Natural killer cell treated with Interleukin-12 subunit alpha and Interleukin-12 subunit beta and Interleukin-15 and Interleukin-18, amount 100 ng/mL, for 72 hours (primary cell): ENCODE measurements at regions not wholly inside any gene's neighbourhood (a gene's known extent, or its start where the extent isn't known, plus 50 kb on each side); places are given as distances from the start of the nearest gene placed in this dataset.
A peak's percentile ranks its signal among the peaks of the same experiment; 100 is the strongest.

ENCODE experiments used
- ATAC-seq, 2 donors: fragments of 150-1000 bp; cut with Tn5 transposase in 1 of 2; sonication (Bioruptor Pico), chemical (Tn5 transposase) in 1 of 2; 2 replicates each; pipeline ENCODE4 v1.10.0; 2021
- DNase-seq: peaks from one replicate; pipeline ENCODE4 v3.0.0; 2022; ENCODE audit warnings: low spot score
- H3K27ac Mint-ChIP-seq, 2 donors: 1 replicate in 1 of 2; 2 replicates in 1 of 2; pipeline ENCODE4 v1.8.0; 2022; ENCODE audit warnings: mixed read lengths in 2 of 2, mild to moderate bottlenecking in 1 of 2, moderate library complexity in 1 of 2
- H3K27me3 Mint-ChIP-seq, 2 donors: 1 replicate in 1 of 2; 2 replicates in 1 of 2; pipeline ENCODE4 v1.8.0; 2022; ENCODE audit warnings: mixed read lengths in 2 of 2
- H3K36me3 Mint-ChIP-seq: one replicate; pipeline ENCODE4 v1.8.0; 2022; ENCODE audit warnings: mixed read lengths
- H3K4me1 Mint-ChIP-seq, 2 donors: 1 replicate in 1 of 2; 2 replicates in 1 of 2; pipeline ENCODE4 v1.8.0; 2022; ENCODE audit warnings: low read depth in 2 of 2, mixed read lengths in 2 of 2, mild to moderate bottlenecking in 1 of 2
- H3K4me3 Mint-ChIP-seq: one replicate; pipeline ENCODE4 v1.8.0; 2022; ENCODE audit warnings: mixed read lengths
- H3K9me3 Mint-ChIP-seq: 2 replicates; pipeline ENCODE4 v1.8.0; 2022; ENCODE audit warnings: mixed read lengths

DNA sequence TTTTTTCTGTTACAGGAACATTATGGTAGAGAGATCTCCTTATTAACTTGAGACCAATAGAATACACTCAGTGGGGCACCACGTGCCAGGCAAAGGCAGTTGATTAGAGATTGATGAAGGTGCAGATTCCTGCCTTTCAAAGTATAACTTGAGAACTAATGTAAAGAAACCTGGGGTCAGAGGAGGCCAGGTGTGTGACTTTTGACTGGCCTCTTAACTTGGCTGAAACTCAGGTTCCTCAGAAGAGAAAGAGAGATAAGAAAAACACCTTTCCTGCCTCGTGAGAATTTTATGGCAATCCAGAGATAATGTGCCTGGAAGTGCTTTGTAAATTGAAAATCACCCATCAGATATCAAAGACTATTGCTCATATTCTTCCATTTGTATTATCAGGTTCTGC, 110.7 kb upstream of the GZMB start:
- Mint-ChIP-seq H3K4me3 (no peak overlapping the region), H3K36me3 (peaks cover 5% of the 10 kb centered on the region), H3K27ac (no peak overlapping the region), H3K9me3 (peaks cover 9% of the 10 kb centered on the region), H3K4me1 (peaks cover 0 to 2% of the 10 kb centered on the region in 2 donors), H3K27me3 (peaks cover 13% of the 10 kb centered on the region in 2 donors)
- DNase-seq (no peak), ATAC-seq (no peak)

DNA sequence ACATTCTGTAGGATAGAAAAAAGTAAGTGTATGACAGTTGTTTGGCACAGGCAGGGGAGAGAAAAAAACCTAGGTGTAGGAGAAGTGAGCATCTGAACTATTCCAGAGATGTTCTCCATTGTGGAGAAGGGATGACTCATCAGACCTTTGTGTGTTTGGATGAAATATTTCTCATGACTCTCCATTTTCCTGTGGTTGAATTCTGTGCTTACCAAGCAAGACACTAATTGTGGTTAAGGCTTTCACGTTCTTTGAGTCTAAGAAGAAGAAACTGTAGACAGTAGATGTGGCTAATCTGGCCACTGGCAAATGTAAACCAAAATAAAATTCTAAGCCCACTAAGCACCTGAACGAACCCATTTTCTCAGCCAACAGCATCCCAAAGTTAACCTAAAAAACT, 107.9 kb upstream of the GZMB start:
- ATAC-seq: no peak
- H3K36me3 Mint-ChIP-seq: no peaks in the 10 kb centered on the region
- DNase-seq: no peak
- no peak overlapping the region for H3K27ac Mint-ChIP-seq
- peaks cover 0 to 2% of the 10 kb centered on the region in 2 donors for H3K4me1 Mint-ChIP-seq
- H3K27me3 Mint-ChIP-seq: peaks cover 7 to 8% of the 10 kb centered on the region in 2 donors
- no peak overlapping the region for H3K4me3 Mint-ChIP-seq
- peaks cover 5% of the 10 kb centered on the region for H3K9me3 Mint-ChIP-seq

GRCh38 chr14:24735984-24736630, 102.1 kb upstream of the GZMB start:
- no peaks in the 10 kb centered on the region for H3K27me3 Mint-ChIP-seq
- no peak for DNase-seq
- H3K9me3 Mint-ChIP-seq: peaks cover 3% of the 10 kb centered on the region
- H3K36me3 Mint-ChIP-seq: no peaks in the 10 kb centered on the region
- no peak overlapping the region for H3K27ac Mint-ChIP-seq
- H3K4me1 Mint-ChIP-seq: peaks cover 0 to 4% of the 10 kb centered on the region in 2 donors
- ATAC-seq: no peak
- no peak overlapping the region for H3K4me3 Mint-ChIP-seq

DNA sequence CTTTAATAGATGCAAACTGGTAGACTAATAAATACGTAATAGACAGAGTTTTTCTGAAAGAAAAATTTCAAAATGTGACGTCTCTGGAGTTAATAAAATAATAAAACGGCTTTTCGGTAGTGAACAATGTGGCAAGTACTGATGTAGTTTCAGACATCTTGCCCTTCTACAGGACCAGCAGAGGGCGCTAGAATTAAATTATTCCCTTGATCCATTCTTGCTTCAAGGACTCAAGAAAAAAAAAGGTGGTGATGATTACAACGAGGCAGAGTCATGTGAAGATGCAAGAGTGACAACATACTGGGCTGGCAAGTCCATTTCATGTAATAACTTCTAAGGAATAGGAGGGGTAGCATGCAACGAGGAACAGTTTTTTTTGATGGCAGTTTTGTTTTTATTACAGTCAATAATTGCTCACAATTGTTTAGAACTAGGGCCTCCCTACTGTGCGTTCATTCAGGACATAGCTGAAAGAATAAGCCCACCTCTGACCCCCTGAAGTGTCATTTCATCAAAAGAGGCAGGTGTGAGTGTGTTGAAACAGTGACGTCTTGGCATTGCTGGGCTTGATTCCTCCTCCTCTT, 101.0 kb upstream of the GZMB start:
- Mint-ChIP-seq H3K27me3 (no peaks in the 10 kb centered on the region), H3K9me3 (peaks cover 3% of the 10 kb centered on the region), H3K4me1 (peaks cover 0 to 4% of the 10 kb centered on the region in 2 donors), H3K36me3 (peaks cover 6% of the 10 kb centered on the region), H3K4me3 (no peak overlapping the region), H3K27ac (no peak overlapping the region)
- DNase-seq (peak; percentile 65), ATAC-seq (peak in 1 of 2 donors; percentile 58)

- Mint-ChIP-seq H3K27ac (no peak overlapping the region), H3K27me3 (peaks cover 0 to 2% of the 10 kb centered on the region in 2 donors), H3K4me1 (peaks cover 9 to 11% of the 10 kb centered on the region in 2 donors), H3K36me3 (peaks cover 28% of the 10 kb centered on the region), H3K4me3 (no peak overlapping the region), H3K9me3 (peaks cover 14% of the 10 kb centered on the region)
- no peak for ATAC-seq
- DNase-seq: no peak
These were observed 92.5 kb upstream of the GZMB start for GRCh38 chr14:24726480-24726879.

DNA sequence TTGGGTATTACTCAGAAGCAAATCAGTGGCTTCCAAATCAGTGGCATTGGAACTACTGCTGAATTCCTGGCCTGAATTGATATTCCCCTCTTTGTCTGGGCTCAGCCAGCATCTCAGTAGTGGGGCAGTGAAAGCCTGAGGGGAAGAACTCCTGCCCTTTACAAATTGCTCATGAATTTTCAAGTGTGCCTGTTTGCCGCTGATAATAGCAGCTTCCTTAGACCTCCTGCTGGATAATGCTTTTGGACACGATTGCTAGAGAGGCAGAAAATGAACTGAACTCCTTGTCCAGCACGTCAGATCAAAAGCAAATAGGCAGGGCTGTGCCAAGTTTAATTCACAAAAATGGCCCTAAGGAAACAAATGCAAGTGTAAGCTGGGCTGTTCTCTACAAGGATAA, 91.3 kb upstream of the GZMB start:
- H3K4me1 Mint-ChIP-seq: peaks cover 9 to 11% of the 10 kb centered on the region in 2 donors
- H3K9me3 Mint-ChIP-seq: peaks cover 14% of the 10 kb centered on the region
- H3K27me3 Mint-ChIP-seq: peaks cover 0 to 3% of the 10 kb centered on the region in 2 donors
- no peak overlapping the region for H3K4me3 Mint-ChIP-seq
- H3K36me3 Mint-ChIP-seq: peaks cover 23% of the 10 kb centered on the region
- ATAC-seq: no peak
- no peak overlapping the region for H3K27ac Mint-ChIP-seq
- DNase-seq: no peak

DNA sequence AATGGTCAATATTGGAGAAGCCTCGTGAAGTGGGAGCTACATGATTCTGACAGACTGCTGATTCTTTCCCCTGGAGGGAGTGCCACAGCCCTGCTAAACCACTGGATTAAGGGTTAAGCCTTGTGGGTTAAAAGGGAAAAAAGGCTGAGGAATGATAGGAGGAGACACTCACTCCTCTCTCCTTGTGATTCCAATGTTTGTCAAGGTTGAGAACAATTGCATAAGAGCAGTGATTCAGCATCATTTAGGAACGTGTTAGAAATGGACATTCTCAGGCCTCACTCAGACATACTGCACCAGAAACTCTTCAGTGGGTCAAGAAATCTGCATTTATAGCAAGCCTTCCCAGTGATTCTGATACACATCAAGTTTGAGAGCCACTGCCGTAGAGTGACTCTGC, 87.8 kb upstream of the GZMB start:
- H3K27ac Mint-ChIP-seq: no peak overlapping the region
- H3K4me1 Mint-ChIP-seq: no peaks in the 10 kb centered on the region
- no peaks in the 10 kb centered on the region for H3K36me3 Mint-ChIP-seq
- DNase-seq (no peak), ATAC-seq (no peak)
- no peak overlapping the region for H3K4me3 Mint-ChIP-seq
- H3K9me3 Mint-ChIP-seq: no peaks in the 10 kb centered on the region
- peaks cover 0 to 6% of the 10 kb centered on the region in 2 donors for H3K27me3 Mint-ChIP-seq

DNA sequence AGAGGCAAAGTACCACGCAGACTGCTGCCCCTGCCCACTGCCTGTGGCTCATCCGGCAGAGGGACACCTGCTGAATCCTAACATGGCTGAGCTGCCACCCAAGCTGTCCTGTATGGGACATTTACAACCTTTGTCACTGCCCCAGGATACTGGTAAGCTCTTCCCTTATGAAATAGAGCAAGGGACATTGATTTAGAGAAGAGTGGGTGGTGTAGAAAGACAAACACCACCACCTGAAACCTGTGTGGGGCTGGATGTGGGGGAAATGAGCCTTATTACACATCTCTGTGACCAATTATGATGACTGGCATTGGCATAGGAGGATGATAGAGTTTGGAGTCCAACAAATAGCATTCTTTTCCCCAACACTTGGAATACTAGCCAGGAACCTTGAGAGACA, 81.2 kb upstream of the GZMB start:
- H3K4me1 Mint-ChIP-seq: peaks cover 11 to 15% of the 10 kb centered on the region in 2 donors
- ATAC-seq (no peak), DNase-seq (no peak)
- no peaks in the 10 kb centered on the region for H3K9me3 Mint-ChIP-seq
- peaks cover 0 to 6% of the 10 kb centered on the region in 2 donors for H3K27me3 Mint-ChIP-seq
- no peak overlapping the region for H3K4me3 Mint-ChIP-seq
- H3K36me3 Mint-ChIP-seq: no peaks in the 10 kb centered on the region
- H3K27ac Mint-ChIP-seq: no peak overlapping the region

DNA sequence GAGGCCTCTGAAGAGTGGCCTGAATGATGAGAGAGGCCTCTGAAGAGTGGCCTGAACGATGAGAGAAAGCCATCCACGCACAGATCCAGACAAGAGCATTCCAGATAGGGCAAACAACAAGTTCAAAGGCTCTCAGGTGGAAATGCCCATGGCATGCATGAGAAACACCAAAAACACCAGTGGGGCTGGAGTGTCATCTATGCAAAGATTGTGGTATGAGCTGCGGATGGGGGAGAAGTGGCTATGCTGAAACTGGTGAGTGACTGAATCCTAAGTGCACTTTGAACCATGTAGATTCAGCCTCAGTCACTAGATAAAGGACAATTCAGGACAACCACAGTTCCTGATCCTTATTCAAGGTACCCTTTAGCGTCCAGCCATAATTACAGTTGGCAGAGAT, 79.4 kb upstream of the GZMB start:
- Mint-ChIP-seq H3K36me3 (no peaks in the 10 kb centered on the region), H3K27ac (no peak overlapping the region), H3K4me1 (peaks cover 11 to 15% of the 10 kb centered on the region in 2 donors), H3K27me3 (peaks cover 0 to 5% of the 10 kb centered on the region in 2 donors), H3K4me3 (no peak overlapping the region), H3K9me3 (no peaks in the 10 kb centered on the region)
- ATAC-seq (no peak), DNase-seq (no peak)

GRCh38 chr14:24712909-24713308, 78.9 kb upstream of the GZMB start:
- peaks cover 12 to 15% of the 10 kb centered on the region in 2 donors for H3K4me1 Mint-ChIP-seq
- DNase-seq (no peak), ATAC-seq (no peak)
- no peak overlapping the region for H3K27ac Mint-ChIP-seq
- H3K27me3 Mint-ChIP-seq: peaks cover 0 to 5% of the 10 kb centered on the region in 2 donors
- no peaks in the 10 kb centered on the region for H3K9me3 Mint-ChIP-seq
- H3K36me3 Mint-ChIP-seq: no peaks in the 10 kb centered on the region
- no peak overlapping the region for H3K4me3 Mint-ChIP-seq

- H3K36me3 Mint-ChIP-seq: no peaks in the 10 kb centered on the region
- peaks cover 0 to 5% of the 10 kb centered on the region in 2 donors for H3K27me3 Mint-ChIP-seq
- no peaks in the 10 kb centered on the region for H3K9me3 Mint-ChIP-seq
- ATAC-seq (no peak), DNase-seq (no peak)
- H3K4me1 Mint-ChIP-seq: peaks cover 14 to 15% of the 10 kb centered on the region in 2 donors
- no peak overlapping the region for H3K27ac Mint-ChIP-seq
- H3K4me3 Mint-ChIP-seq: no peak overlapping the region
These were observed 78.4 kb upstream of the GZMB start for GRCh38 chr14:24712374-24712773.

DNA sequence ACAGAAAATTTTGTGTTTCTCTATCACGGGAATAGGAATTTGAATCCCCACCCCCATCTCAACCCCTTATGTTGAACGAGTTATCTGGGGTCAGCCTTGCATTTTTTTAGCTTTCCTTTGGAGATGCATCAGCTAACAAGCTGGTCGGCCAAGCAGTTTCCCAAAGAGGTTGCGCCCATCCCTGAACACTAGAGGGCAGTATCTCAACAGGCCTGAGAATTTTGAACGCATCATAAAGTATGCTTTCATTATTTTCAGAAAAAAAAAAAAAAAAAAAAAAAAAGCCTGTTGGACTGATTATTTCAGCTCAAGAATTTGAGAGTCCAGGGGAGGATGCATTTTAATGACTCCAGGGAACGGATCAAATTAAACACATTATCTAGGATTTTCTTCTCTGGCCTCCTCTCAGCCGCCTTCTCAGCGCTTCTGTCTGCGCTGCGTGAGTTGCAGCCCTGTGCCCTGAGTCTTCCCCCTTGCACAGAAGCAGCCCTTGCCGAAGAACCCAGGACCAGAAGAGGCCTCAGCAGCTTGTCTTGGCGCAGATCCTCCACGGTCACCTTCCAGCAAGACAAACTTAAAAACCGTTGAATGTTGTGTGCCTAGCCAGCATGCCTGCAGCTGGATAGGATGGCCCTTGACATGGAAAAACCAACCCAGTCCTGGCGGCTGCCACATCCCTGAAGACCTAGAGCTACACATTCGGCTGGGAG, 76.6 kb upstream of the GZMB start:
- peaks cover 0 to 2% of the 10 kb centered on the region in 2 donors for H3K27me3 Mint-ChIP-seq
- peak; percentile 76 for DNase-seq
- H3K9me3 Mint-ChIP-seq: no peaks in the 10 kb centered on the region
- peaks cover 21 to 23% of the 10 kb centered on the region in 2 donors for H3K4me1 Mint-ChIP-seq
- ATAC-seq: peak in 1 of 2 donors; percentile 51
- no peaks in the 10 kb centered on the region for H3K36me3 Mint-ChIP-seq
- H3K4me3 Mint-ChIP-seq: no peak overlapping the region
- no peak overlapping the region for H3K27ac Mint-ChIP-seq

- Mint-ChIP-seq H3K4me1 (peaks cover 28 to 29% of the 10 kb centered on the region in 2 donors), H3K9me3 (no peaks in the 10 kb centered on the region), H3K27ac (no peak overlapping the region), H3K36me3 (no peaks in the 10 kb centered on the region), H3K27me3 (no peaks in the 10 kb centered on the region), H3K4me3 (no peak overlapping the region)
- ATAC-seq (no peak), DNase-seq (no peak)
These were observed 74.7 kb upstream of the GZMB start for GRCh38 chr14:24708684-24709083.

DNA sequence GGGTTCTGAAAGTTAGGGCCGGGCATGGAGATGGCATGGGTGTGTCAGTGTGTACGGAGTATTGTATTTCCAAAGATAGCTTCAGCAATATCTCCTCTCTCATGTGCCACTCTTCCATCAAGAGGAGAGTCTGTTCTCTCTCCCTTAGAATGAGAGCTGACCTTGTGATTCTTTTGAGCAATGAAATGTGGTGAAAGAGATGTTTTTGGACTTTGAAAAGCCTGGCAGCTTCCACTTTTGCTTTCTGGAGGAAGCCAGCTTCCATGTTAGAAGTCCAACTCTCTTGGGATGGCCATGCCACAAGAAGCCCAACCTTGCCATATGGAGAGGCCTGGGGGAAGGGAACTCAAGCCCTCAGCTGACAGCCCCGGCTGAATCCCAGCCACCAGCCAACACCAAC, 72.4 kb upstream of the GZMB start:
- no peaks in the 10 kb centered on the region for H3K9me3 Mint-ChIP-seq
- DNase-seq (no peak), ATAC-seq (no peak)
- H3K4me3 Mint-ChIP-seq: no peak overlapping the region
- no peak overlapping the region for H3K27ac Mint-ChIP-seq
- peaks cover 21 to 27% of the 10 kb centered on the region in 2 donors for H3K4me1 Mint-ChIP-seq
- H3K27me3 Mint-ChIP-seq: no peaks in the 10 kb centered on the region
- no peaks in the 10 kb centered on the region for H3K36me3 Mint-ChIP-seq
